ENCODE measurements at regions not wholly inside any gene's neighbourhood (a gene's known extent, or its start where the extent isn't known, plus 50 kb on each side); places are given as distances from the start of the nearest gene placed in this dataset.

- no peak overlapping the region for H3K27ac ChIP-seq (ENCODE audit: low read depth in 1 of 2, low read length in 2 of 2)
- H3K27ac Mint-ChIP-seq: no peak overlapping the region
- H3K9me3 Mint-ChIP-seq: peaks cover 4% of the 10 kb centered on the region
- no peak for TF ChIP-seq CTCF (IDR thresholded peaks at IDR 0.05)
- H3K9me3 ChIP-seq (ENCODE audit: control insufficient read depth in 1 of 2, insufficient read depth in 1 of 2, low read length in 2 of 2): peaks cover 0 to 11% of the 10 kb centered on the region in 2 experiments
- ChIA-PET POLR2A (no interaction called here), CTCF (no interaction called here)
- no peaks in the 10 kb centered on the region for H3K4me1 Mint-ChIP-seq (ENCODE audit: low read depth)
- ATAC-seq (ENCODE audit: poor library complexity): no peak
- H3K4me3 ChIP-seq (ENCODE audit: low read length): no peak overlapping the region
- no peaks in the 10 kb centered on the region for H3K27me3 Mint-ChIP-seq
- no peaks in the 10 kb centered on the region for H3K36me3 Mint-ChIP-seq (ENCODE audit: low read depth)
- no peak overlapping the region for H3K4me3 Mint-ChIP-seq
- no peak for DNase-seq
- H3K36me3 ChIP-seq (ENCODE audit: insufficient read depth, low read length): no peaks in the 10 kb centered on the region
- H3K4me1 ChIP-seq (ENCODE audit: insufficient read depth, low read length): no peaks in the 10 kb centered on the region
- intact Hi-C loops (cut with DNase I, micrococcal nuclease): no loop called here
- no peaks in the 10 kb centered on the region for H3K27me3 ChIP-seq (ENCODE audit: control insufficient read depth in 1 of 2, insufficient read depth in 2 of 2, low read length in 2 of 2)
Measured at GRCh38 chr20:22863826-22864225, 171.3 kb upstream of the SSTR4 start.

GRCh38 chr20:22866812-22867341, 168.2 kb upstream of the SSTR4 start:
- Mint-ChIP-seq H3K36me3 (ENCODE audit: low read depth) (no peaks in the 10 kb centered on the region), H3K9me3 (peaks cover 4% of the 10 kb centered on the region), H3K27me3 (no peaks in the 10 kb centered on the region), H3K4me3 (no peak overlapping the region), H3K27ac (no peak overlapping the region), H3K4me1 (ENCODE audit: low read depth) (no peaks in the 10 kb centered on the region)
- H3K27ac ChIP-seq (ENCODE audit: low read depth in 1 of 2, low read length in 2 of 2): no peak overlapping the region
- TF ChIP-seq CTCF (IDR thresholded peaks at IDR 0.05): no peak
- no peak overlapping the region for H3K4me3 ChIP-seq (ENCODE audit: low read length)
- no peak for DNase-seq
- no peak for ATAC-seq (ENCODE audit: poor library complexity)
- H3K4me1 ChIP-seq (ENCODE audit: insufficient read depth, low read length): no peaks in the 10 kb centered on the region
- no peaks in the 10 kb centered on the region for H3K36me3 ChIP-seq (ENCODE audit: insufficient read depth, low read length)
- intact Hi-C loops (cut with DNase I, micrococcal nuclease): no loop called here
- ChIA-PET POLR2A (no interaction called here), CTCF (no interaction called here)
- peaks cover 0 to 3% of the 10 kb centered on the region in 2 experiments for H3K9me3 ChIP-seq (ENCODE audit: control insufficient read depth in 1 of 2, insufficient read depth in 1 of 2, low read length in 2 of 2)
- H3K27me3 ChIP-seq (ENCODE audit: control insufficient read depth in 1 of 2, insufficient read depth in 2 of 2, low read length in 2 of 2): no peaks in the 10 kb centered on the region

- H3K4me3 Mint-ChIP-seq: no peak overlapping the region
- no peaks in the 10 kb centered on the region for H3K4me1 ChIP-seq (ENCODE audit: insufficient read depth, low read length)
- H3K36me3 ChIP-seq (ENCODE audit: insufficient read depth, low read length): no peaks in the 10 kb centered on the region
- intact Hi-C loops (cut with DNase I, micrococcal nuclease): no loop called here
- H3K27ac Mint-ChIP-seq: no peak overlapping the region
- DNase-seq (no peak), ATAC-seq (ENCODE audit: poor library complexity) (no peak)
- peaks cover 0 to 3% of the 10 kb centered on the region in 2 experiments for H3K27me3 ChIP-seq (ENCODE audit: control insufficient read depth in 1 of 2, insufficient read depth in 2 of 2, low read length in 2 of 2)
- POLR2A ChIA-PET: no interaction called here
- no peak overlapping the region for H3K27ac ChIP-seq (ENCODE audit: low read depth in 1 of 2, low read length in 2 of 2)
- H3K4me3 ChIP-seq (ENCODE audit: low read length): no peak overlapping the region
- H3K27me3 Mint-ChIP-seq: no peaks in the 10 kb centered on the region
- H3K4me1 Mint-ChIP-seq (ENCODE audit: low read depth): no peaks in the 10 kb centered on the region
- peaks cover 3% of the 10 kb centered on the region for H3K9me3 Mint-ChIP-seq
- H3K9me3 ChIP-seq (ENCODE audit: control insufficient read depth in 1 of 2, insufficient read depth in 1 of 2, low read length in 2 of 2): no peaks in the 10 kb centered on the region
- TF ChIP-seq CTCF (IDR thresholded peaks at IDR 0.05): no peak
- CTCF ChIA-PET: no interaction called here
- no peaks in the 10 kb centered on the region for H3K36me3 Mint-ChIP-seq (ENCODE audit: low read depth)
Measured at GRCh38 chr20:22878166-22878565, 156.9 kb upstream of the SSTR4 start.

Data from CD4-positive, alpha-beta T cell (primary cell).